Ishikawa (cell line): ENCODE measurements at regions not wholly inside any gene's neighbourhood (a gene's known extent, or its start where the extent isn't known, plus 50 kb on each side); places are given as distances from the start of the nearest gene placed in this dataset.

Source experiments
- CEBPB ChIP-seq: IDR thresholded peaks from 2 replicates; pipeline ENCODE4 v1.6.1; 2012
- CREB1 ChIP-seq: IDR thresholded peaks from 2 replicates; pipeline ENCODE4 v1.6.1; 2012; ENCODE audit warnings: low read depth
- EGR1 ChIP-seq: IDR thresholded peaks from 2 replicates; pipeline ENCODE4 v1.6.1; 2012
- EP300 ChIP-seq: IDR thresholded peaks from 2 replicates; pipeline ENCODE4 v1.6.1; 2012; ENCODE audit warnings: borderline replicate concordance
- FOXM1 ChIP-seq: IDR thresholded peaks from 2 replicates; pipeline ENCODE4 v1.6.1; 2012; ENCODE audit warnings: low read depth, borderline replicate concordance
- NFIC ChIP-seq: IDR thresholded peaks from 2 replicates; pipeline ENCODE4 v1.6.1; 2012
- RAD21 ChIP-seq: IDR thresholded peaks from 2 replicates; pipeline ENCODE4 v1.6.1; 2012; ENCODE audit warnings: low read depth
- TAF1 ChIP-seq: IDR thresholded peaks from 2 replicates; pipeline ENCODE4 v1.6.1; 2012; ENCODE audit warnings: low read depth, mild to moderate bottlenecking
- TCF12 ChIP-seq: IDR thresholded peaks from 2 replicates; pipeline ENCODE4 v1.6.1; 2012; ENCODE audit warnings: low read depth
- TEAD4 ChIP-seq: IDR thresholded peaks from 2 replicates; pipeline ENCODE4 v1.6.1; 2012
- YY1 ChIP-seq: IDR thresholded peaks from 2 replicates; pipeline ENCODE4 v1.6.1; 2012; ENCODE audit warnings: low read depth
- ZBTB7A ChIP-seq: IDR thresholded peaks from 2 replicates; pipeline ENCODE4 v1.6.1; 2012; ENCODE audit warnings: low read depth
- TF ChIP-seq, protein P1 (sequence below): IDR thresholded peaks from 2 replicates; pipeline ENCODE4 v1.6.1; 2012
- TF ChIP-seq, protein P2 (sequence below): IDR thresholded peaks from 2 replicates; pipeline ENCODE4 v1.6.1; 2012; ENCODE audit warnings: low read depth, mild to moderate bottlenecking

- no peak for TF ChIP-seq EP300
- TF ChIP-seq NFIC = no peak
- TF ChIP-seq TAF1 = no peak
- TF ChIP-seq, protein P1, sequence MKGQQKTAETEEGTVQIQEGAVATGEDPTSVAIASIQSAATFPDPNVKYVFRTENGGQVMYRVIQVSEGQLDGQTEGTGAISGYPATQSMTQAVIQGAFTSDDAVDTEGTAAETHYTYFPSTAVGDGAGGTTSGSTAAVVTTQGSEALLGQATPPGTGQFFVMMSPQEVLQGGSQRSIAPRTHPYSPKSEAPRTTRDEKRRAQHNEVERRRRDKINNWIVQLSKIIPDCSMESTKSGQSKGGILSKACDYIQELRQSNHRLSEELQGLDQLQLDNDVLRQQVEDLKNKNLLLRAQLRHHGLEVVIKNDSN = no peak
- no peak for TF ChIP-seq YY1
- TF ChIP-seq RAD21 = no peak
- TF ChIP-seq EGR1 = no peak
- no peak for TF ChIP-seq FOXM1
- TF ChIP-seq, protein P2, sequence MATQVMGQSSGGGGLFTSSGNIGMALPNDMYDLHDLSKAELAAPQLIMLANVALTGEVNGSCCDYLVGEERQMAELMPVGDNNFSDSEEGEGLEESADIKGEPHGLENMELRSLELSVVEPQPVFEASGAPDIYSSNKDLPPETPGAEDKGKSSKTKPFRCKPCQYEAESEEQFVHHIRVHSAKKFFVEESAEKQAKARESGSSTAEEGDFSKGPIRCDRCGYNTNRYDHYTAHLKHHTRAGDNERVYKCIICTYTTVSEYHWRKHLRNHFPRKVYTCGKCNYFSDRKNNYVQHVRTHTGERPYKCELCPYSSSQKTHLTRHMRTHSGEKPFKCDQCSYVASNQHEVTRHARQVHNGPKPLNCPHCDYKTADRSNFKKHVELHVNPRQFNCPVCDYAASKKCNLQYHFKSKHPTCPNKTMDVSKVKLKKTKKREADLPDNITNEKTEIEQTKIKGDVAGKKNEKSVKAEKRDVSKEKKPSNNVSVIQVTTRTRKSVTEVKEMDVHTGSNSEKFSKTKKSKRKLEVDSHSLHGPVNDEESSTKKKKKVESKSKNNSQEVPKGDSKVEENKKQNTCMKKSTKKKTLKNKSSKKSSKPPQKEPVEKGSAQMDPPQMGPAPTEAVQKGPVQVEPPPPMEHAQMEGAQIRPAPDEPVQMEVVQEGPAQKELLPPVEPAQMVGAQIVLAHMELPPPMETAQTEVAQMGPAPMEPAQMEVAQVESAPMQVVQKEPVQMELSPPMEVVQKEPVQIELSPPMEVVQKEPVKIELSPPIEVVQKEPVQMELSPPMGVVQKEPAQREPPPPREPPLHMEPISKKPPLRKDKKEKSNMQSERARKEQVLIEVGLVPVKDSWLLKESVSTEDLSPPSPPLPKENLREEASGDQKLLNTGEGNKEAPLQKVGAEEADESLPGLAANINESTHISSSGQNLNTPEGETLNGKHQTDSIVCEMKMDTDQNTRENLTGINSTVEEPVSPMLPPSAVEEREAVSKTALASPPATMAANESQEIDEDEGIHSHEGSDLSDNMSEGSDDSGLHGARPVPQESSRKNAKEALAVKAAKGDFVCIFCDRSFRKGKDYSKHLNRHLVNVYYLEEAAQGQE = no peak
- TF ChIP-seq ZBTB7A = no peak
- TF ChIP-seq TEAD4 = no peak
- TF ChIP-seq TCF12 = no peak
- TF ChIP-seq CREB1 = no peak
- TF ChIP-seq CEBPB = no peak
Observed at GRCh38 chr6:170091639-170092579, 199.0 kb downstream of the DLL1 start.
